DOHH2 (cell line): ENCODE measurements at regions not wholly inside any gene's neighbourhood (a gene's known extent, or its start where the extent isn't known, plus 50 kb on each side); places are given as distances from the start of the nearest gene placed in this dataset.
A peak's percentile ranks its signal among the peaks of the same experiment; 100 is the strongest.

ENCODE experiments used
- H3F3A ChIP-seq: fragments of 200-600 bp; sonication (generic), shearing (Covaris generic); 2 replicates; pipeline ENCODE4 v1.6.0; 2016; ENCODE audit warnings: antibody characterized with exemption, mild to moderate bottlenecking; ENCODE audit not compliant: control insufficient read depth, insufficient read depth
- H3K27ac ChIP-seq: fragments of 200-600 bp; sonication (generic); 2 replicates; pipeline ENCODE4 v1.5.1; 2014; ENCODE audit warnings: low read depth, mild to moderate bottlenecking, low read length, moderate library complexity
- H3K27me3 ChIP-seq: fragments of 200-600 bp; sonication (generic); 2 replicates; pipeline ENCODE4 v1.6.1; 2014; ENCODE audit warnings: mild to moderate bottlenecking, low read length, mixed read lengths; ENCODE audit not compliant: control insufficient read depth
- H3K36me3 ChIP-seq: fragments of 200-600 bp; sonication (generic); 2 replicates; pipeline ENCODE4 v1.6.1; 2014; ENCODE audit warnings: mild to moderate bottlenecking, low read length, moderate library complexity, mixed read lengths; ENCODE audit not compliant: control insufficient read depth
- H3K4me1 ChIP-seq: fragments of 200-600 bp; sonication (generic); 2 replicates; pipeline ENCODE4 v1.6.1; 2014; ENCODE audit warnings: mild to moderate bottlenecking, low read length, mixed read lengths; ENCODE audit not compliant: control insufficient read depth
- H3K4me2 ChIP-seq: fragments of 200-600 bp; sonication (generic); 2 replicates; pipeline ENCODE4 v1.6.0; 2014; ENCODE audit warnings: mild to moderate bottlenecking, low read length, moderate library complexity
- H3K4me3 ChIP-seq: fragments of 200-600 bp; sonication (generic); 2 replicates; pipeline ENCODE4 v1.5.1; 2014; ENCODE audit warnings: mild to moderate bottlenecking, low read length, mixed read lengths
- H3K79me2 ChIP-seq: fragments of 200-600 bp; sonication (generic); 2 replicates; pipeline ENCODE4 v1.6.1; 2014; ENCODE audit warnings: mild to moderate bottlenecking, low read length, mixed read lengths; ENCODE audit not compliant: control insufficient read depth
- H3K9me2 ChIP-seq: fragments of 200-600 bp; sonication (generic); replicated peaks from 2 replicates; pipeline ENCODE4 v1.6.1; 2014; ENCODE audit warnings: mild to moderate bottlenecking, low read length, mixed read lengths; ENCODE audit not compliant: control insufficient read depth
- H3K9me3 ChIP-seq: fragments of 200-600 bp; sonication (generic); 2 replicates; pipeline ENCODE4 v1.6.1; 2014; ENCODE audit warnings: antibody characterized with exemption, low read length, mixed read lengths; ENCODE audit not compliant: control insufficient read depth, insufficient read depth
- H4K20me1 ChIP-seq: fragments of 200-600 bp; sonication (generic); 2 replicates; pipeline ENCODE4 v1.6.0; 2014; ENCODE audit warnings: low read depth, mild to moderate bottlenecking, antibody characterized with exemption, low read length, moderate library complexity; ENCODE audit not compliant: control insufficient read depth, insufficient read depth
- CTCF ChIP-seq: fragments of 200-600 bp; sonication (generic); IDR thresholded peaks from one replicate; pipeline ENCODE4 v1.5.1; 2014; ENCODE audit warnings: antibody characterized with exemption, mild to moderate bottlenecking, low read depth, low read length; ENCODE audit not compliant: poor library complexity, severe bottlenecking
- EZH2phosphoT487 ChIP-seq: fragments of 200-600 bp; sonication (generic); IDR thresholded peaks from 2 replicates; pipeline ENCODE4 v1.6.1; 2017; ENCODE audit warnings: borderline replicate concordance, mild to moderate bottlenecking, antibody characterized with exemption, low read length, moderate library complexity, mixed read lengths

GRCh38 chr5:56565644-56566043 is 249.7 kb upstream of the MAP3K1 start:
- H3K4me1 ChIP-seq: peaks cover 18% of the 10 kb centered on the region
- no peaks in the 10 kb centered on the region for H4K20me1 ChIP-seq
- H3K4me2 ChIP-seq: peak overlapping the region; percentile 48
- H3K9me3 ChIP-seq: no peaks in the 10 kb centered on the region
- TF ChIP-seq EZH2phosphoT487 (no peak), CTCF (no peak)
- H3K27ac ChIP-seq: no peak overlapping the region
- no peaks in the 10 kb centered on the region for H3F3A ChIP-seq
- H3K36me3 ChIP-seq: no peaks in the 10 kb centered on the region
- H3K4me3 ChIP-seq: peak overlapping the region; percentile 5
- no peaks in the 10 kb centered on the region for H3K9me2 ChIP-seq
- no peaks in the 10 kb centered on the region for H3K79me2 ChIP-seq
- H3K27me3 ChIP-seq: no peaks in the 10 kb centered on the region

GRCh38 chr5:56565283-56565615 is 250.1 kb upstream of the MAP3K1 start:
- Histone ChIP-seq H4K20me1 (no peaks in the 10 kb centered on the region), H3K4me3 (peak overlapping the region; percentile 5), H3F3A (no peaks in the 10 kb centered on the region), H3K4me1 (peaks cover 18% of the 10 kb centered on the region), H3K4me2 (peak overlapping the region; percentile 48), H3K9me2 (no peaks in the 10 kb centered on the region), H3K36me3 (no peaks in the 10 kb centered on the region), H3K79me2 (no peaks in the 10 kb centered on the region), H3K9me3 (no peaks in the 10 kb centered on the region), H3K27ac (no peak overlapping the region), H3K27me3 (no peaks in the 10 kb centered on the region)
- TF ChIP-seq EZH2phosphoT487: no peak
- no peak for TF ChIP-seq CTCF

GRCh38 chr5:56564541-56565282 is 250.6 kb upstream of the MAP3K1 start:
- no peaks in the 10 kb centered on the region for H3K36me3 ChIP-seq
- peak overlapping the region; percentile 48 for H3K4me2 ChIP-seq
- H3K9me3 ChIP-seq: no peaks in the 10 kb centered on the region
- no peaks in the 10 kb centered on the region for H3K79me2 ChIP-seq
- no peaks in the 10 kb centered on the region for H3F3A ChIP-seq
- H4K20me1 ChIP-seq: no peaks in the 10 kb centered on the region
- H3K27me3 ChIP-seq: no peaks in the 10 kb centered on the region
- H3K9me2 ChIP-seq: no peaks in the 10 kb centered on the region
- H3K4me1 ChIP-seq: peaks cover 18% of the 10 kb centered on the region
- H3K4me3 ChIP-seq: no peak overlapping the region; the same call in 1 of the 2 replicates
- H3K27ac ChIP-seq: no peak overlapping the region
- no peak for TF ChIP-seq CTCF
- TF ChIP-seq EZH2phosphoT487: no peak
